GM12865 (cell line): ENCODE measurements at regions not wholly inside any gene's neighbourhood (a gene's known extent, or its start where the extent isn't known, plus 50 kb on each side); places are given as distances from the start of the nearest gene placed in this dataset.

Experiments
- DNase-seq: peaks from one replicate; pipeline ENCODE4 v3.0.0; 2010; ENCODE audit warnings: low read depth
- H3K4me3 ChIP-seq: 2 replicates; pipeline ENCODE4 v1.5.1; 2011; ENCODE audit warnings: mild to moderate bottlenecking, low read depth, low read length, control low read depth
- TF ChIP-seq, protein P1 (sequence below): IDR thresholded peaks from 2 replicates; pipeline ENCODE4 v1.5.1; 2011; ENCODE audit warnings: low read length, control low read depth, low read depth, inconsistent platforms; ENCODE audit not compliant: insufficient read depth; ENCODE audit errors: missing control alignments

DNA sequence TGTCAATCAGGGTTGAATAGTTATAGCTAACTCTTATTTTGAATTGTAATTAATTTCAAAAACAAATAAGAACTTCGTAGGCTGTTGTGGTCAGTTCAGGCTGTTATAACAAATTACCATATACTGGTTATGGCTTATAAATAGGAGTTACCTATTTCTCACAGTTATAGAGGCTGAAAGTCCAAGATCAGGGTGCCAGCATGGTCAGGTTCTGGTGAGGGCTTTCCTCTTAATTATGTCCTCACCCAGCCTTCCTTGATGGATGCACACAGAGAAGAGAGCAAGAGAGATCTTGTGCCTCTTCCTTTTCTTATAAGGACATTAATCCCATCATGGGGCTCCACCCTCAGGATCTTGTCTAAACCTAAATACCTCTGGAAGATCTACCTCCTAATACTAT is 265.9 kb upstream of the SUCLG2 start:
- TF ChIP-seq, protein P1, sequence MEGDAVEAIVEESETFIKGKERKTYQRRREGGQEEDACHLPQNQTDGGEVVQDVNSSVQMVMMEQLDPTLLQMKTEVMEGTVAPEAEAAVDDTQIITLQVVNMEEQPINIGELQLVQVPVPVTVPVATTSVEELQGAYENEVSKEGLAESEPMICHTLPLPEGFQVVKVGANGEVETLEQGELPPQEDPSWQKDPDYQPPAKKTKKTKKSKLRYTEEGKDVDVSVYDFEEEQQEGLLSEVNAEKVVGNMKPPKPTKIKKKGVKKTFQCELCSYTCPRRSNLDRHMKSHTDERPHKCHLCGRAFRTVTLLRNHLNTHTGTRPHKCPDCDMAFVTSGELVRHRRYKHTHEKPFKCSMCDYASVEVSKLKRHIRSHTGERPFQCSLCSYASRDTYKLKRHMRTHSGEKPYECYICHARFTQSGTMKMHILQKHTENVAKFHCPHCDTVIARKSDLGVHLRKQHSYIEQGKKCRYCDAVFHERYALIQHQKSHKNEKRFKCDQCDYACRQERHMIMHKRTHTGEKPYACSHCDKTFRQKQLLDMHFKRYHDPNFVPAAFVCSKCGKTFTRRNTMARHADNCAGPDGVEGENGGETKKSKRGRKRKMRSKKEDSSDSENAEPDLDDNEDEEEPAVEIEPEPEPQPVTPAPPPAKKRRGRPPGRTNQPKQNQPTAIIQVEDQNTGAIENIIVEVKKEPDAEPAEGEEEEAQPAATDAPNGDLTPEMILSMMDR = no peak
- no peak for DNase-seq
- no peak overlapping the region for H3K4me3 ChIP-seq

DNA sequence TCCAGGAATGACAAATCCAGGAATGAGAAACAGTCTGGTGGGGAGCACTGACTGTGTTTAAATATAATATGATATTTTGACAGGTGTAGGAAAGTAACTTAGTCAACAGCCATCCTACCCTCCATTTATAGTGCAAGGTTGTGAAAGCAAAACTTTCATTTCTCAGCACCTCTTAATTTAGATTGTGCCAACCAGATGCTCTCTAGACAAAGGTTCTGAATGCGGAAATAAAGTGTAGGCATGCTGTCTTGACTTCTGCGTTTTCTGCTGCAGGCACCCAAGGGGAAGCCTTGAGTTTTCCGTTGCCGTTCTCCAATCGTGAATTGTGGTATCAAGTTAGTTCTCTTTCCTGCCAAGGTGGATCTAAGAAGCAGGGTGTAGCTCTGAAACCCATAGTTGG is 261.9 kb upstream of the SUCLG2 start:
- peak; percentile 2 for DNase-seq
- H3K4me3 ChIP-seq = no peak overlapping the region
- TF ChIP-seq, protein P1 = no peak

DNA sequence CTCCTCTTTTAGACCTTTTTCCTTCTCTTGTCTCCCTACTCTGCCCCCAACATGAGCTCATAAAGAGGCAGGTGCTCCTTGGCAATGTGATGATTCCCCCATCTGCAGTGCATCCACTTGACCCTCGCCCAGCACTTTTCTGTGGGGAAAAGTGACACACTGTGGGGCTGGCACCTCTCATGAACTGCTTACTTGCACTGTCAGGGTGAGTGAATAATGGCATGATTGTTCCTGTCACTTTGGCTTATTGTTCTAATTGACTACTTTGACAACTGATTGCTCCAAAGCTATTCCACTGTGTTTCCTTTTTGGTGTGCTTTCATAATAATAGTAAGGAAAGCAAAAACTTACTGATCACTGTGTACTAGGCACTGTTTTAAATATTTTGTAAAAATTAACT is 253.3 kb upstream of the SUCLG2 start:
- DNase-seq = no peak
- TF ChIP-seq, protein P1 = no peak
- no peak overlapping the region for H3K4me3 ChIP-seq

DNA sequence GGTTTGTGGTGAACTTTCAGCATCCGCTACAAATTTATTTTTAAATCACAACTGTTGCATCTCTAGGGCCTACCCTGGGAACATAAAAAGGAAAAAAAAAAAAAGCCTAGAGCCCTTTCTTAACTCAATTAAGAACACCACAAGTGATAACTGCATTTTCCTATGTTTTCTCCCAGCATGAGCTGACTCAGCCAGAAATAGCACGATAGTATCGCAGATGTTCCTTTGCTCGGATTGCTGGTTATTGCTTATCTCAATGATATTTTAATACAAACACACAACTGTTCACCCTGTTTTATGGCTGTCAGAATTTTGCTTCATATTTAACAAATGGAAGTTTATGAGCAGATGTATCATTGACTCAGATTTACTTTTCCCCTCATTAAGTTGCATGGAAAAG is 251.8 kb upstream of the SUCLG2 start:
- TF ChIP-seq, protein P1 = no peak
- no peak for DNase-seq
- no peak overlapping the region for H3K4me3 ChIP-seq

DNA sequence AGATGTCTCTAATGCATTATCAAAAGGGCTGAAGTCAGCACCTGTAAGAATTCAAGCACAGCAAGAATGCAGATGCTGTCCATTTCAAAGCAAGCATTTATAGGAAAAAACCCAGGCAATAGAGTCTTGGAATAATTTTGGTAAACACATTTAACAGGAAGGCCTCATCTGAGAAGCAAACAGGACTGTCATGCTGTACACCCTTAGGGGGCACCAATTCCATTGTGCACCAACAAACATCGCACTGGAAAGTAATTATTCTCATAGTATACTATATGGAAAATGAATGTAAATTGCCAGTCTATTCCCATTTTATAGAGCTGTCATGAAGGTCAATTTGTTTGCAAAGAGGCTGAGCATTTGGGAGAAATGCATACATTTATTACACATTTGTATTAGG is 247.3 kb upstream of the SUCLG2 start:
- TF ChIP-seq, protein P1 = peak; percentile 7
- DNase-seq = no peak
- H3K4me3 ChIP-seq = no peak overlapping the region

DNA sequence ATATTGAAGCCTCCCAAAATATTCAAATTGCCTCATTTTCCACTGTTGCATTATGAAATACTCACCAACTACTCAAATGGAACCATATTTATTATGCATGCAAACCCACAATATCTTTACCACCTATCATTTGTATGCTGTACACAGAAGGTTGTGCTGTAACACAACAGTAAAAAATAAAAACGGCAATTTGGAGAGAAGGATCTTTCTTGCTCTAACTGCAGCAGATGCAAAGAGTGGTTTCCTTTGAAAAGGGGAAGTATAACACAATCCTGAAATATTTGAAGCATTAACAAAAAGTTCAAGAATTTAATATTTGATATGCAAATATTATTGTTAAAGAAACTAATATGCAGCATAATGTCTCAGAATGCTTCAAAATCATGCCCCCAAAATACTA is 244.5 kb upstream of the SUCLG2 start:
- H3K4me3 ChIP-seq = no peak overlapping the region
- DNase-seq = no peak
- TF ChIP-seq, protein P1 = no peak

DNA sequence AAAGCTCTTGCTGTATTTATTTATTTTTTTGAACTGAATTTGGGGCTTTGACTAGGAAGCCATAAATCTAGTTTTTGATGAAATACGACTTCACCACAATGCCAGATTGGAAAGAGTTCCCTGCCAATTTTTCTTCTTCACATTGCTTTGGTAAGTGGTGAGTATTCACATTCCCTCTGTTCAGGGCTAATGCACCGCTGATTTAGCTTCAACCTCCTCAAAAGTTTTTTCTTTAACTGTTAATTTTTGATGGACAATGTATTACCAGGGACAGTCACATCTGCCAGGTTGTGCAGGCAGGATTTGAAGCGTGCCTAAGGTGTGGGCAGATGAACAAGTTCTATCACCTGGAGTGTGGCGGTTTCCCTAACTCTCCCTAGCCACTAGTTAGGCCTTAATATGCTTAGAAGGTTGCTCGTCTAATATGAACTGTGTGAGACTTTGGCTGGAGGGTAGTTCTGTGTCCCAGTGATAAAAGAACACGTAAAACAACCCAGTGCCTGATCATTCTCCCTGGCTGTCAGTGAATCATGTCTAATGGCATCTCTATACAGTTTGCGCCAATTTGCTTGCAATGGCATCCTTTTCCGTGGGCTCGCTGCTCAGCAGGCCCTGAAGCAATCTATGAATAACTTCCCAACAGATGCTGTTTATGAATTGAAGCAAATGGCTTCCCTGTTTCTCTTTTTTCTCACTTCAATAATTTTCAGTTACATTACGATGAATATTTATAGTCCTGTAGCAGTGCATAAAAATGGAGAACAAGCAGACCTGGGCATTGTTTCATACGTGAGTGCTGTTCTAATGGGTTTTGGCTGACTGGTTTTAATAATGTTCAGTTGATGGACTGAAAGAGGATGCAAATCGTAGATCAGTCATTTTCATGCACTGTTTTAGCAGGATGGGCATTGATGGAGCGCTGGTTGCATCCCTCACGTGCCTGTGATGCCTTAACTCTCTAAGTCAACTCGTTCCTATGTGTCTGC is 243.2 kb upstream of the SUCLG2 start:
- no peak overlapping the region for H3K4me3 ChIP-seq
- DNase-seq = no peak
- TF ChIP-seq, protein P1 = no peak
